VCaP (cell line): ENCODE measurements at regions not wholly inside any gene's neighbourhood (a gene's known extent, or its start where the extent isn't known, plus 50 kb on each side); places are given as distances from the start of the nearest gene placed in this dataset.

ENCODE experiments used
- H3K27ac ChIP-seq: fragments of 450-650 bp; 2 replicates; pipeline ENCODE4 v1.5.1; 2017
- TF ChIP-seq, protein P1 (sequence below): fragments of 450-650 bp; conservative IDR thresholded peaks from 2 replicates; pipeline ENCODE4 v1.5.1; 2017; ENCODE audit warnings: mild to moderate bottlenecking, moderate library complexity

DNA sequence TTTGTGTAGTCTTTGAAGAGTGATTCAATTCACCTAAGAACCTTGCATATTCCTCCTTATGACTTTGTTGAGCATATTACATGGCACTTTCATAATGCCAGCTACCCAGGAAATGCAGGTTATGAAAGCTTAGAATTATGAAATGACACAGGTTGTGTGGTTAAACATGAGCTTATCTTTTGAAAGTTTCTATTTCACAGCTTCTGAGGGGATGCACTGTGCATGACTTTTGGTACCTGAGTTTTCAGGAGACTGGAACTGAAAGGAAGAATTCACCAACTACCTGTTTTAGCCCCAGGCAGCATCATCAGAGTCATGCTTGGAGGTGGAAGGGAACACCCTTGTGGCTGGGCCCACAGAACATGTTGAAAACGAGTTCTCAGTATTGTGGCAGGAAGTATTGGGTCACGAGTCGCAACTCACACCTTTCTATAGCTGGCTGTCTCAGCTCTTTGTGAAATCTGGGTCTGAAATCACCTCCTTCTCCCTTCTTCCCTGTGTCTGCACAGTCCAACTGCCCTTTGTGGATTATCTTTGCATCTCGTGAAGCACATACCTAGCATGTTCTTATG lies 228.2 kb downstream of the PTEN start:
- TF ChIP-seq, protein P1, sequence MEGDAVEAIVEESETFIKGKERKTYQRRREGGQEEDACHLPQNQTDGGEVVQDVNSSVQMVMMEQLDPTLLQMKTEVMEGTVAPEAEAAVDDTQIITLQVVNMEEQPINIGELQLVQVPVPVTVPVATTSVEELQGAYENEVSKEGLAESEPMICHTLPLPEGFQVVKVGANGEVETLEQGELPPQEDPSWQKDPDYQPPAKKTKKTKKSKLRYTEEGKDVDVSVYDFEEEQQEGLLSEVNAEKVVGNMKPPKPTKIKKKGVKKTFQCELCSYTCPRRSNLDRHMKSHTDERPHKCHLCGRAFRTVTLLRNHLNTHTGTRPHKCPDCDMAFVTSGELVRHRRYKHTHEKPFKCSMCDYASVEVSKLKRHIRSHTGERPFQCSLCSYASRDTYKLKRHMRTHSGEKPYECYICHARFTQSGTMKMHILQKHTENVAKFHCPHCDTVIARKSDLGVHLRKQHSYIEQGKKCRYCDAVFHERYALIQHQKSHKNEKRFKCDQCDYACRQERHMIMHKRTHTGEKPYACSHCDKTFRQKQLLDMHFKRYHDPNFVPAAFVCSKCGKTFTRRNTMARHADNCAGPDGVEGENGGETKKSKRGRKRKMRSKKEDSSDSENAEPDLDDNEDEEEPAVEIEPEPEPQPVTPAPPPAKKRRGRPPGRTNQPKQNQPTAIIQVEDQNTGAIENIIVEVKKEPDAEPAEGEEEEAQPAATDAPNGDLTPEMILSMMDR = no peak
- H3K27ac ChIP-seq = no peak overlapping the region

DNA sequence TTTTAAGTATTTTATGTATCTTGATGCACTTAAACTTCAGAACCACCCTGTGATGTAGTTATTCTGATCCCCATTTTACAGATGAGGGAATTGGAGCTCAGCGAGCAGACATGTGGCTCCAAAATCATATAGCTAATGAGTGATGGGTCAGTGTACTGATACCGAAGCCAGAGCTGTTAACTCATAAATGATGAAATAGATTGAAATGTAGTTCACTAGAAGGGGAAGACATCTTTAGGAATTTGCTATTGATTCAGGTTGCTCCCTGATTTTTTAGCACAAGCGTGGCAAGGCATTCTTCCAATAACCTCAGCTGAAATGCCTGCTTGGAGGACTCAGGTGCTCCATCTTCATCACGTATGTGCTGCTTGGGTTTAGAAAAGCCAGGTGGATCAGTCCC lies 228.8 kb downstream of the PTEN start:
- TF ChIP-seq, protein P1 = no peak
- no peak overlapping the region for H3K27ac ChIP-seq

GRCh38 chr10:88092973-88093372 lies 229.5 kb downstream of the PTEN start:
- H3K27ac ChIP-seq = no peak overlapping the region
- TF ChIP-seq, protein P1 = no peak

DNA sequence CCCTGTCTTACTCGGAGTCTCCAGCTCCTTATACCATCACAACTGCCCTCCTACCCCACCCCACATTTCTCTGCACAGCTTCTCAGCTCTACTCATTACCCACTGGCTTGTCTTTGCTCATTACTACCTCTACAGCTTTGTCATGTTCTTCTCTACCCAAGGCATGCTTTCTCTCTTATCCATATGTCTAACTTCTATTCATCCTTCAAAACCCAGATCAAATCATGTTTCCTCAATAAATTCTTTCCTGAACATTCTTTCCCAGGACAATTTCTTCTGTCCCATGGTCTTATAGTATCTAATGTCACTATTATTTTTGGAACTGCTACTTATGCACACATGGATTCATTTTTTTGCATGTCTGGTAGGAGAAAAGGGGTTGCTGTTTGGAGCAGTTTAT lies 231.4 kb downstream of the PTEN start:
- TF ChIP-seq, protein P1 = no peak
- H3K27ac ChIP-seq = no peak overlapping the region

GRCh38 chr10:88095223-88095721 lies 231.8 kb downstream of the PTEN start:
- TF ChIP-seq, protein P1 = no peak
- no peak overlapping the region for H3K27ac ChIP-seq

DNA sequence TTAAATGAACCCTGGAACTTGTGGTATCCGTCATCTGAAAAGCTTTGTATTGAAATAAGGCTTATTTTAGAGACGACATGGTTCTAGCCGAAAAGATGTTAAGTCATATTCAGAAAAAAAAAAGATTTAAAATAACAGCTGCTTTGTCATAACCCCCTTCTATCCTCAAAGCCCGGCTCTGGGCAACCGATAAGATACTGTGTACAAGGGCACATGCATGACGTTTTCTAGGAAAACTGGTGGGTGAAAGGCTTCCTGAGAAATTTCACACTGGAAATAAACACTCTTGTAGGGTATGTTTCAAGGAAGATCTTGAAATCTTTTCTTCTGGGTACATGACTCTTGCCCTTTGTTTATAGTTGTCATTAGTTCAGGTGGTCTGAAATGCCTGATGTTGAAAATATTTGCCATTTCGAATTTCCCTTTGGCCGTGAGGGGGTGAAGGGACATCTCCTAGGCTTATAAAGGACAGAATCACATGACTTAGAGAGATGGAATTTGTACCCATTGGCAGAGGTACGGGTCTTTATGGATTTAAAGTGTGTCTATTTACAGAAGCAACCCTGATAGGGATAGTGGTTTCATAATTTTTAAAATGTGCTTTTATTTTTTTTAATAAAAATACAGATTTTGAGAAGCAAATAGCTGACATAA lies 232.5 kb downstream of the PTEN start:
- H3K27ac ChIP-seq = no peak overlapping the region
- TF ChIP-seq, protein P1 = no peak

- TF ChIP-seq, protein P1 = no peak
Measured at GRCh38 chr10:88097092-88097516, 233.7 kb downstream of the PTEN start.

More at GRCh38 chr10:88097092-88097516, 233.7 kb downstream of the PTEN start:
- H3K27ac ChIP-seq = no peak overlapping the region
